ENCODE measurements at regions not wholly inside any gene's neighbourhood (a gene's known extent, or its start where the extent isn't known, plus 50 kb on each side); places are given as distances from the start of the nearest gene placed in this dataset.

GRCh38 chr18:60153376-60153775, 219.2 kb downstream of the MC4R start:
- H3K4me2 ChIP-seq (ENCODE audit: low read depth, low read length, poor library complexity, severe bottlenecking): no peak overlapping the region
- TF ChIP-seq EZH2phosphoT487 (IDR thresholded peaks at IDR 0.05; ENCODE audit: borderline replicate concordance) (no peak), CTCF (conservative IDR thresholded peaks at IDR 0.05; ENCODE audit: low read length) (no peak)
- H3K4me1 ChIP-seq (ENCODE audit: insufficient read depth, low read length, poor library complexity, severe bottlenecking): peaks cover 29% of the 10 kb centered on the region
- no peaks in the 10 kb centered on the region for H4K20me1 ChIP-seq (ENCODE audit: insufficient read depth, low read length, poor library complexity, severe bottlenecking)
- H3K9me2 ChIP-seq (replicated peaks; ENCODE audit: low read depth, low read length): no peaks in the 10 kb centered on the region
- H3K4me3 ChIP-seq (ENCODE audit: low read length, poor library complexity, severe bottlenecking): no peak overlapping the region
- no peaks in the 10 kb centered on the region for H3K9me3 ChIP-seq (ENCODE audit: insufficient read depth, low read depth, low read length)
- no peaks in the 10 kb centered on the region for H3K79me2 ChIP-seq (ENCODE audit: insufficient read depth, low read length)
- no peak overlapping the region for H3K9ac ChIP-seq (ENCODE audit: low read depth, low read length, poor library complexity, severe bottlenecking)
- H2AFZ ChIP-seq (ENCODE audit: low read length): peak overlapping the region; percentile 39
- H3F3A ChIP-seq (ENCODE audit: low read depth): no peaks in the 10 kb centered on the region
- no peaks in the 10 kb centered on the region for H3K27me3 ChIP-seq (ENCODE audit: insufficient read depth, low read length, poor library complexity, severe bottlenecking)
- no peaks in the 10 kb centered on the region for H3K36me3 ChIP-seq (ENCODE audit: insufficient read depth, low read length)

DNA sequence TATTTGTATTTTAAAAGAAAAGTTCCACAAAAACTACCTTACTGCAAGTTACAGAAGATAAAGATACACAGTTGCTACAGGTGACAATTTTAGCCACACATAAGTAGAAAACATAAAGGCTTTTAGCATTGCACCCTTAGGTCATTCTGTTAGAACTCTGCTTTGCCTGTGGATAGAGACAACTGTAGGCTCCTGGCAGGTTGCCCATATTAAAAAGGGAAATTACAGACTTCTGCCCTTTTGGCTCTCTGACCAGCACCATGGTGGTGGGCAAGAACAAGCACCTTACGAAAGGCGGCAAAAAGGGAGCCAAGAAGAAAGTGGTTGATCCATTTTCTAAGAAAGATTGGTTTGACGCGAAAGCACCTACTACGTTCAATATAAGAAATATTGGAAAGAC, 223.3 kb downstream of the MC4R start:
- Histone ChIP-seq H3F3A (ENCODE audit: low read depth) (no peaks in the 10 kb centered on the region), H3K36me3 (ENCODE audit: insufficient read depth, low read length) (no peaks in the 10 kb centered on the region), H3K9me2 (replicated peaks; ENCODE audit: low read depth, low read length) (no peaks in the 10 kb centered on the region), H3K27me3 (ENCODE audit: insufficient read depth, low read length, poor library complexity, severe bottlenecking) (no peaks in the 10 kb centered on the region), H3K79me2 (ENCODE audit: insufficient read depth, low read length) (no peaks in the 10 kb centered on the region), H3K4me2 (ENCODE audit: low read depth, low read length, poor library complexity, severe bottlenecking) (peak overlapping the region; percentile 4), H4K20me1 (ENCODE audit: insufficient read depth, low read length, poor library complexity, severe bottlenecking) (no peaks in the 10 kb centered on the region), H3K4me3 (ENCODE audit: low read length, poor library complexity, severe bottlenecking) (no peak overlapping the region), H3K9me3 (ENCODE audit: insufficient read depth, low read depth, low read length) (no peaks in the 10 kb centered on the region), H3K4me1 (ENCODE audit: insufficient read depth, low read length, poor library complexity, severe bottlenecking) (peaks cover 57% of the 10 kb centered on the region), H2AFZ (ENCODE audit: low read length) (peak overlapping the region; percentile 8; the same call in 1 of the 2 replicates), H3K9ac (ENCODE audit: low read depth, low read length, poor library complexity, severe bottlenecking) (peak overlapping the region; percentile 56)
- TF ChIP-seq EZH2phosphoT487 (IDR thresholded peaks at IDR 0.05; ENCODE audit: borderline replicate concordance) (no peak), CTCF (conservative IDR thresholded peaks at IDR 0.05; ENCODE audit: low read length) (no peak)

GRCh38 chr18:60147323-60147722, 225.3 kb downstream of the MC4R start:
- peak overlapping the region; percentile 60 for H3K4me2 ChIP-seq (ENCODE audit: low read depth, low read length, poor library complexity, severe bottlenecking)
- no peak overlapping the region for H2AFZ ChIP-seq (ENCODE audit: low read length)
- TF ChIP-seq CTCF (conservative IDR thresholded peaks at IDR 0.05; ENCODE audit: low read length): no peak
- TF ChIP-seq EZH2phosphoT487 (IDR thresholded peaks at IDR 0.05; ENCODE audit: borderline replicate concordance): no peak

More at GRCh38 chr18:60147323-60147722, 225.3 kb downstream of the MC4R start:
- peaks cover 51% of the 10 kb centered on the region for H3K4me1 ChIP-seq (ENCODE audit: insufficient read depth, low read length, poor library complexity, severe bottlenecking)
- H3K36me3 ChIP-seq (ENCODE audit: insufficient read depth, low read length): no peaks in the 10 kb centered on the region
- no peaks in the 10 kb centered on the region for H4K20me1 ChIP-seq (ENCODE audit: insufficient read depth, low read length, poor library complexity, severe bottlenecking)
- H3K9me2 ChIP-seq (replicated peaks; ENCODE audit: low read depth, low read length): no peaks in the 10 kb centered on the region
- H3K79me2 ChIP-seq (ENCODE audit: insufficient read depth, low read length): no peaks in the 10 kb centered on the region
- no peaks in the 10 kb centered on the region for H3K27me3 ChIP-seq (ENCODE audit: insufficient read depth, low read length, poor library complexity, severe bottlenecking)
- H3K9ac ChIP-seq (ENCODE audit: low read depth, low read length, poor library complexity, severe bottlenecking): peak overlapping the region; percentile 56
- no peaks in the 10 kb centered on the region for H3F3A ChIP-seq (ENCODE audit: low read depth)
- peak overlapping the region; percentile 44 for H3K4me3 ChIP-seq (ENCODE audit: low read length, poor library complexity, severe bottlenecking)
- no peaks in the 10 kb centered on the region for H3K9me3 ChIP-seq (ENCODE audit: insufficient read depth, low read depth, low read length)

Measured in Loucy (cell line).